Stimulated activated CD8-positive, alpha-beta memory T cell treated with anti-CD3 and anti-CD28 coated beads, Interleukin-2, amount 100 ng/mL, for 1 hour (primary cell): ENCODE measurements at regions not wholly inside any gene's neighbourhood (a gene's known extent, or its start where the extent isn't known, plus 50 kb on each side); places are given as distances from the start of the nearest gene placed in this dataset.
"Not testable (repeated sequence)": the region's sequence is repeated elsewhere in the genome, so short reads cannot be mapped to it uniquely, and the experiment has no call there.

ENCODE experiments used
- DNase-seq, 2 donors: peaks; one replicate each; pipeline ENCODE4 v3.0.0-alpha.2; 2020; ENCODE audit warnings: low read depth in 2 of 2

DNA sequence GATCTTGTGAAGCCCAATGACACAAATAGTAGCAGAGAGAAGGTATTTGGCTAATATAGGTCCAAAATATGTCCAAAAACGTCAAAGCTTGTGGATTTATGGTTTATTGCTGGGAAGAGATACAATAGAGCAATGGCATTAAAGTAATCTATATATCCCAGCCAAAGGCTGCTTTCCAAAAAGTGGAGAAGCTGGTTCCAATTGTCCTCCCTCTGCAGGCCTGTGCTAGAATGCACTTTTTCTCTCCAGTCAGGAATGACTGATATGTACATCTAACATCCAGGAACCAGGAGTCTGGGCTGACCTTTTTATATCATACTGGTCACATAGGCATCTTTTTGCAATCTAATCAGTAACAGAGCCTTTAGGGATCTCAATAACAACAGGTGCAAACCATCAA, 167.1 kb upstream of the FAM3C start:
- no peak for DNase-seq

- no peak for DNase-seq
These were observed 166.2 kb upstream of the FAM3C start for GRCh38 chr7:121562259-121562658.

DNA sequence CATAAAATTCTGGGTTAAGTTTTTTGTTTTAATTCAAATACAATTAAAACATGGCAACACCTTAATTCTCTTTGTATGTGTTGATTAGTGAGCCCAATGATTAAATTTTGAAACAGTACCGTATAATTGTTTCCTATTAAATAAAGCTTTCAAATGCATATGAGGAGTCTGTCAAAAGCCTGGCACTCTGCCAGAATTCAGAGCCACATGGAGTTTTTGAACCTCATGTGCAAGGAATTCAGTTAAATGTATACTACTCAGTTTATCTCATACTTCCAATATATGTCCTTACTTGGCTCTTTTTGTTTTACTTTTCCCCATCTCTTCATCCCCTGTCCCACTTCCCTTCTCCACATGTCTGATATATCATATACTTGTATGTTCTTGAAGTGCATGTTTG, 165.6 kb upstream of the FAM3C start:
- no peak for DNase-seq

DNA sequence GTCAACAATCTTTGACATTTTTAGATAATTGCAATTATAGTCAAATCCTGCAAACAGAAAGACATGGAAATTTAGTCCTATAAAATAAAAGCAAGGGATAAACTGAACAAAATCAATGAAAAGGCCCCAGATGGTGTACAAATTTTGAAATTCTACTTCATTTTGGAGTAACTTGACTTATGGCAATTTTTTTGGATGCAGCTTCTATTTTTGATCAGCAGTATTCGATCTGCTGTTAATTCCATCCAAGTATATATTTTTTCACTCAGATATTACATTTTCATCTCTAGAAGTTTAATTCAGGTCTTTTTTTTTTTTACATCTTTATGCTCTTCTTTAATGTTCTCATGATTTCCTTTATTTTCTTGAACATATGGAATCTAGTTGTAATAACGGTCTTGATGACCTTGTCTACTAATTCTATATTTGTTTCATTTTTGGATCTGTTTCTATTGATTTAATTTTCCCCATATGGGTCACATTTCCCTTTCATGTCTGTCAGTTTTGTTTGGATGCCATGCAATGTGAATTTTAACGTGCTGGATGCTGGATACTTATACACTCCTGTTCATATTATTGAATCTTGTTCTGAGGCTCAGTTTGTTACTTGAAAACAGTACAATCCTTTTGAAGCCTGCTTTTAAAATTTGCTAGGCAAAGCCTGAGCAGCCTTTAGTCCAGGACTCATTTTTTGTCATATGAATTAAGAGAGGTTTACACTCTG, 164.3 kb upstream of the FAM3C start:
- DNase-seq = no peak

- no peak for DNase-seq
These were observed 162.2 kb upstream of the FAM3C start for GRCh38 chr7:121558288-121558687.

GRCh38 chr7:121557034-121557892, 161.2 kb upstream of the FAM3C start:
- DNase-seq = no peak

DNA sequence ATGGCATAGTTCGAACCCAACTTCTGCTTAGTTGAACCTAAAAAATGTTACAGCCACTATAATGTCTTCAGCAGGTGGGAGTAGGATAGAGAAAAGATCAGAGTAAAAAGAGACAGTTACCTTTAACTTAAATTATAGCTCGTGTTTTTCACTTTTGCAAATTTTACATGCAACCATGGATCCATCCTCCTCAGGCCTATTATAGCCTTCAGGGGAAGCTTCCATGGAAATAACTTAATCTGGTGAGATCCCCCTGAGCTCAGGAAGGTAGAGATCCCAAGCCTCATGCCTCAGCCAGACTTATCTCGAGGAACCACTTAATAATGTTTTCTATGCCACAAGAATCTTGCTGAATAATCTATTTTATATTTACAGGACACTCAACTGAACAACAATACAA, 159.4 kb upstream of the FAM3C start:
- no peak for DNase-seq

GRCh38 chr7:121547544-121548092, 151.5 kb upstream of the FAM3C start:
- DNase-seq = no peak

DNA sequence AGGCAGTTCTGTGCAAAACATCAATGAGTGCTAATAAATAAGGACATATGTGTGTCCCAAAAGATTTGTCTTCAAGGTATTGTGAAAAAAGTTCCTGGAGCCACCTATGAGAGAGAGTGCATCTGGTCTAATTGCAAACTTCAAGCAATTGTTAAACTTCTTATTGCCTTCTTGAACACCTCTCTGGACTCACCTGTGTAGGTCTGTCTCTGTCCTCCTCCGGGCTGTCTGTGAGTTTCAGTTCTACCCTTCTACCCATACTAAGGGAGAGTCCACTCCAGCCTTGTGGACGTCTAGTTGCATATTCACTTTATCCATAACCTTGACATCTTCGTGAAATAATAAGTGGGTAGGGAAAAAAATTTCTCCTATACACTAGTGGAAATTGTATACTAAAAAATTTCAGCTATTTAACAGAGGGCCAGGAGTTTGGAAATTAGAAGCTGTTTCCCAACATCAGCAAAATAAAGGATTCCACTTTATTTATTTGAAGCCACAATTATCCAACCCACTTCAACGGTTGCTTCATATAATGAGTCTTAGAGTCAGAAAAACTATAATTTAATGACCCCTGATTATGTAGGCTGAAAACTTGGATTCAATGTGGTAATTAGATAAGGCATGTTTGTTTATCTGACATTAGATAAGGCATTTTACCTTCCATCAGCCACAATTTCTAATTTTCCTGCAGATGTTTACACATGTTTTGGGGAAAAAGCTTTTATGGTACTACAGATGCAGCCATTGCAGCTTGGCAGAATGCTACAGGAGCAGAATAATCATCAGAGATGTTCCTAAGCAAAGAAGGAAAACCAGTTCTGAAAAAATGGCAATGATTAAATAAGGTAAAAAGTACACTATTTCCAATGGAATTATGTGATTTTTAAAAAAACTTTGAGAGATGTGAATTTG, 150.8 kb upstream of the FAM3C start:
- DNase-seq = no peak

GRCh38 chr7:121545418-121545817, 149.3 kb upstream of the FAM3C start:
- DNase-seq = no peak

DNA sequence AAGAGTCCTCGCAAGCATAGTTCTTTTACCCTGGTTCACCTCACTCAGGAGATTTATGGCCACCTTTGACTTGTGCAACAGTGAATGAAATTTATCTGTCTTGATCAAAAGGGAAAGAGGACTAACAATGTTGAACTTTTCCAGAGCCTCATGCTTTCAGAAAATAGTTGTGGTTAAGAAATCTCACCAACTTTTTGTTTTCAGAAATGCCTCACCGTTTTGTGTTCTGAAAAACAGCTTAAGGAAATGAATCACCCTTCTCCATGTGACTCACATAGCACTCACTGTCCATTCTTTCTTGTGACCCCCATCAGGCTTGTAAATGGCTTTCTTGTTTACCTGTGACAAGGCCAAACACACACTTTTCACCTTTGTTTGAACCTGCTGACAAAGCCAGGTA, 148.6 kb upstream of the FAM3C start:
- no peak for DNase-seq

DNA sequence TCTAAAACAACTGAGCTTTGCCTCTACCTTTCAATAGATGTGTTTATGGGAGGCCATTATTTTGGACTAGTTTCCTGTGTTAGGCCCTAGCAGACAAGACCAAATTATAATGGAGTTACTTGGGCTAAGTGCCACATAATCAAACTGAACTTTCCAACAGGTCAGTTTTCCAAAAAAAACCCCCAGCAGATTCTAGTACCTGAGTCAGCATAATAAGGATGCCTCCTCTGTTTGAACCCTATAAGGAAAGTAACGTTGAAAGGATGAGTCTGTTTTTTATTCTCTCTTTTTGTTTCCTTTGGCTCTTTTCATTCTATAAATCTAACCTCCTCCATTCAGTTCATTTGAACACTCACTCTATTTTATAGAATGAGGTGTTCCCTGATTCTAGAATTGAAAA, 148.1 kb upstream of the FAM3C start:
- DNase-seq = no peak

GRCh38 chr7:121541457-121541856, 145.3 kb upstream of the FAM3C start:
- DNase-seq = no peak

GRCh38 chr7:121540138-121540537, 144.0 kb upstream of the FAM3C start:
- no peak for DNase-seq

DNA sequence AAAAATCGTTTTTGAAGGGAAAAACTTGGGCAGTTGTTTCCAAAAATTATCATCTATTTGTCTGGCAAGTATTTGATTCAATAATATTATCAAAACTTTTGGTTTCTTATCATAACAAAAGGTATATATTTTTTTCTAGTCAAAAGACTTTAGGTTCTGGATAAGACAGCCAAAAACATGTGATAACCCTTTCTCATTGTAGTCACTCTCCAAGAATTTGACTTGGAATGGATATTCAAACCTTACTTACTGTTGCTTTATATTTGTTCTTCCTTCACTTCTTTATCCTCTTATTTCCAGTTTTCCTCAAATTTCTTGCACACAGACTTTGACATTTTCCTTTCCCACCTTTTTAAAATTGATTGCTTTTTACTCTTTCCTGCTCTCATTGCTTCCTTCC, 140.9 kb upstream of the FAM3C start:
- DNase-seq = no peak

DNA sequence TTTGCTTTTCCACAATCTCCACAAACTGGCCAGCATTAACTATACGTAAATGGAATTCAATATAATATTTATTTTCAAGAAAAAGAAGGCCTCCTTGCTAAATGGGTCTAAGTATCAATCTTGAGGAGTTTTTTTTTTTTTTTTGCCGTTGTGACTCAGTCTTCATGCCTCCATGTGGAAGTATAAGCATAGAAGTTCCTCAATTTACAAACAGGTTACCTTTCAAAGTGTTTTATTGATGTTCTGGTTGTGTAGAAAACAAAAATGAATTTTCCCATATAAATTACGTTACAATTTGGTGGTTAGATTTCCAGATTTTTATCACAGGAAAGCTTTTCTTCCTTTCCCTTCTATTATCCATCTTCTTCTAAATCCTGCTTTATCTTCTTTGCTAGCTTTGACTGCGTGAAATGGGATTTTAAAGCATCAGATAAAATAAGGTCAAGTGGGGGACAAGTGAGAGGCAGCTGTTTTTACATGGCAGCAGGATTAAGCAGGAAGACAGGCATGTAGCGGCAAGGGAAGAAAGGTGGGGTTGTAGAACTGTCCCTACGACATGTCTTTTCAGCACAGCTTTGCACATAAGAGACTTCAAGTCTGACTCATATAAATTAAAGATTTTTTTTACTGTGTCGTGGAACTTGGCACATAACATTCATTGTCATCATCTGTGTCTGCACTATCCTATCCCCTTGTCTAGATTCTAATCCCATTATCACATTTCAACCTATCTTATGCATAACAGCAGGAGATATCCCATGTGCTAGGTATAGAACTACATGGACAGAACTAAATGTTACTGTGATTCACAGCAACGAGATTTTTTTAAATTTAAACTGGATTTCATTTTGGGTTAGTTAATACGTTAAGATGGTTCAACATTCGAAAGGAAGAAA, 135.3 kb upstream of the FAM3C start:
- DNase-seq = no peak

DNA sequence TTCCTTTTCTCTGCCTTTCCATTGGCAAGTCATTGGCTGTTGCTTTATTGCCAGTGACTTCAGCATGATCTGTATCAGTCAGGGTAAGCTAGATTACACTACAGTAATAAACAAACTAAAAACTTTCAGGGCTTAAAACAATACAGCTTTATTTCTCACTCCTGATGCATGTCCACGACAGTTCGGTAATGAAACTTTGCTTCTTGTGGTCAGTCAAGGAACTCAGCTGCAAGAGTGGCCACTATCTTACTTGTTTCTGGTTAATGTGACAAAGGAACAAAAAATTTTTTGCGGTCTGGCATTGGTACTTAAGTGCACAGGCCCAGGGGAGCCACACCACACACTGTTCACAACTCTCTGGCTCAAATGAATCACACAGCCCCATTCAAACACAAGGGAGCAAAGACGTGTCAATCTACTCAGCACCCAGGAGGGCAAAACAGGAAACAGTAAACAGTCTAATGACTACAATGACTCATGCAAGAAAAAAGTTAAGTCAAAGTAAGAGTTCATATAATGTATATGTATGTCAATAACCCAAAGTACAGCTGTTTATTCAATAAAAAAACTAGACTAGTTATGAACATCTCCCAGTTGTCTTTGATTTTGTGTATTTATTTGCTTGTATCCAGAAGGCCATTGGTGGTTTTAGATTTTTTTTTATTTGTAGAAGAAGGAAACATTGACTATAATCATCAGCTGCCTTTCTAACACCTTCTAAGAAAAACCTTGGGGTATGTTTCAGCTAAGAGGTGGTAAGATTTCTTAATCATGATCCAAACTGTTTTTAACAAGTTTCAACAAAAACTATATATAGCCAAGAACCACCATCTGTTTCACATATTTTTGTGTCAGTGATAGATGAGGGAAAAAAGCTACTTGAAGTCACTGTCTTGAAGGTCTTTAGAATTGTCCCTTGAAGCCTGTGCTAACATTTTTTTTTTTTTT, 134.4 kb upstream of the FAM3C start:
- DNase-seq = peak; percentile 15 to 19

DNA sequence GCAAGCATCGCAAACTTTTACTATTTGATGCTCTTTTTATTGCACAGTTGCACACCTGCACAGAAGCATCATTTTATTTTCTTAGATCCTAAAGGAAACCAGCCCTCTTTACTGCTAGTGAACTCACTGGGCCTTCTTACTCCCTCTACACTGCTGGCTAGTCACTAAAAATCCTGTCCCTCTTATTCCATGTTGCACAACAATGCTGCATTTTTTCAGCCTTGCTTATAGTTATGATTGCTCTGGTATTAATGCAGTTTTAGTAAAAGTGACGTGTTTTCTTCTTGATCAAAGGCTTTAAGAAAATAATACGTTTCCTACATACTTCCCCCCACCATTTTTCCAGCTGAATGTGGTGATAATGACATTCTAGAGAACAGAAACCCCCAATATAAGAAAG, 132.9 kb upstream of the FAM3C start:
- no peak for DNase-seq

- DNase-seq = not testable (repeated sequence)
These were observed 130.1 kb upstream of the FAM3C start for GRCh38 chr7:121526210-121526609.
